ENCODE measurements at regions not wholly inside any gene's neighbourhood (a gene's known extent, or its start where the extent isn't known, plus 50 kb on each side); places are given as distances from the start of the nearest gene placed in this dataset.

DNA sequence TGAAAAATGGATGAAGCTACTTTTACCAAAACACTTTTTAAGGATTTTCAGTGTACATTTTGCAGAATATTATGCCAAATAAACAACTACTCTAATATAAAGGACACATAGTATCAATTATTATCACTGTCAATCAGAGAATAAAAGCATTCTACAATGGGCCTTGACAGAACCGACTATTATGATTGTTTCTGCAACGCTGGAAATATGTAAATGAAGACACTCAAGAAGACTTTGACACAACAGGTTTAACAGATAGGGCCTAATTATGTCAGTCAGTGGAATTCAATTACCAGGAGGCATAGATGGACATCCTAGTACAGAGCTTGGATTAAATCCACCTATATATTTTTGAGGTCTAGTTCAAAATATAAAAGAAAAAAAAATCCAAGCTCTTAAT lies 58.7 kb upstream of the SOX5 start:
- no peak for DNase-seq (ENCODE audit: low read depth)
- H3K4me3 ChIP-seq (ENCODE audit: low read depth, low read length): no peak overlapping the region
- no peak for TF ChIP-seq MYC (IDR thresholded peaks at IDR 0.05; ENCODE audit: low read depth, low read length)
- TF ChIP-seq, protein P1, sequence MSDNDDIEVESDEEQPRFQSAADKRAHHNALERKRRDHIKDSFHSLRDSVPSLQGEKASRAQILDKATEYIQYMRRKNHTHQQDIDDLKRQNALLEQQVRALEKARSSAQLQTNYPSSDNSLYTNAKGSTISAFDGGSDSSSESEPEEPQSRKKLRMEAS (IDR thresholded peaks at IDR 0.05; ENCODE audit: low read depth, low read length): no peak
- TF ChIP-seq, protein P2, sequence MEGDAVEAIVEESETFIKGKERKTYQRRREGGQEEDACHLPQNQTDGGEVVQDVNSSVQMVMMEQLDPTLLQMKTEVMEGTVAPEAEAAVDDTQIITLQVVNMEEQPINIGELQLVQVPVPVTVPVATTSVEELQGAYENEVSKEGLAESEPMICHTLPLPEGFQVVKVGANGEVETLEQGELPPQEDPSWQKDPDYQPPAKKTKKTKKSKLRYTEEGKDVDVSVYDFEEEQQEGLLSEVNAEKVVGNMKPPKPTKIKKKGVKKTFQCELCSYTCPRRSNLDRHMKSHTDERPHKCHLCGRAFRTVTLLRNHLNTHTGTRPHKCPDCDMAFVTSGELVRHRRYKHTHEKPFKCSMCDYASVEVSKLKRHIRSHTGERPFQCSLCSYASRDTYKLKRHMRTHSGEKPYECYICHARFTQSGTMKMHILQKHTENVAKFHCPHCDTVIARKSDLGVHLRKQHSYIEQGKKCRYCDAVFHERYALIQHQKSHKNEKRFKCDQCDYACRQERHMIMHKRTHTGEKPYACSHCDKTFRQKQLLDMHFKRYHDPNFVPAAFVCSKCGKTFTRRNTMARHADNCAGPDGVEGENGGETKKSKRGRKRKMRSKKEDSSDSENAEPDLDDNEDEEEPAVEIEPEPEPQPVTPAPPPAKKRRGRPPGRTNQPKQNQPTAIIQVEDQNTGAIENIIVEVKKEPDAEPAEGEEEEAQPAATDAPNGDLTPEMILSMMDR (IDR thresholded peaks at IDR 0.05; ENCODE audit: low read depth, low read length): no peak

All from NB4 (cell line).